NCI-H446 (cell line): ENCODE measurements at regions not wholly inside any gene's neighbourhood (a gene's known extent, or its start where the extent isn't known, plus 50 kb on each side); places are given as distances from the start of the nearest gene placed in this dataset.

Experiments used
- DNase-seq, 2 experiments: peaks; one replicate each; lab custom pipeline; 2025; lab: John Stamatoyannopoulos, UW

DNA sequence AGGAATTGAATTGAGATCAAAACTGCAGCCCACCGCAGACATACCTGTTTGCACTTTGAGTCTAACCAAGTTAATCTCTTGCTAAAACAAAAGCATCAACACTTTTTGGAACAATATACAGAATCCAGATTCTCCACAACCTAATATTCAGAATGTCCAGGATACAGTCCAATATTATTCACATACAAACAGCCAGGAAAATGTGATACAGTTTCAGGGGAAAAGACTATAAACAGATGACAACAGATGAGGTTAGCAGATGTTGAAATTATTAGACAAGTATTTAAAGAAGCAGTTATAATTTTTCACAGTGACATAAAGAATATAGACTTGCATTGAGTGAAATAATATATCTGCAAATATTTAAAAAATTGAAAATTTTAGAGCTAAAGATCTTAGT, 678.1 kb upstream of the CXADR start:
- no peak for DNase-seq

- no peak for DNase-seq
Measured at GRCh38 chr21:16837321-16837720, 675.5 kb upstream of the CXADR start.

GRCh38 chr21:16837721-16838120, 675.1 kb upstream of the CXADR start:
- no peak for DNase-seq

DNA sequence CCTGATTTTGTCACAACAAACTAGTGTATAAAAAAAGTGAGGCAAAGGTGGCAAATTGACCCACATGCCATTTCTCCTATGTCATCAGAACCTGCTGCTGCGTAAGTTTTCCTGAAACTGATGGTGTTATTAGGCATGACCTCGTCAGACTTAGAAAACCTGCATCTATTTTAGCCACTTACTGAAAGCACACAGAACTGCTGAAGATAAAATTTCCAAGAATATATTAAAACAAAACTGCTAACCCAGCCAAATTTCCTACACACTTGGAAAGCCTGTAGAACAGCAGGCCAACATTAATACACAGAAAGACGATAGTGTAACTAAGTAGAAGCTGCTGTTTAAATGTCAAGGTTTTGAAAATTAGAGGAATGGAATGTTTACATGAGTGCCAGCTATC, 674.5 kb upstream of the CXADR start:
- peak in 1 of 2 experiments; percentile 23 for DNase-seq

- DNase-seq = no peak
Measured at GRCh38 chr21:16840538-16840937, 672.3 kb upstream of the CXADR start.

DNA sequence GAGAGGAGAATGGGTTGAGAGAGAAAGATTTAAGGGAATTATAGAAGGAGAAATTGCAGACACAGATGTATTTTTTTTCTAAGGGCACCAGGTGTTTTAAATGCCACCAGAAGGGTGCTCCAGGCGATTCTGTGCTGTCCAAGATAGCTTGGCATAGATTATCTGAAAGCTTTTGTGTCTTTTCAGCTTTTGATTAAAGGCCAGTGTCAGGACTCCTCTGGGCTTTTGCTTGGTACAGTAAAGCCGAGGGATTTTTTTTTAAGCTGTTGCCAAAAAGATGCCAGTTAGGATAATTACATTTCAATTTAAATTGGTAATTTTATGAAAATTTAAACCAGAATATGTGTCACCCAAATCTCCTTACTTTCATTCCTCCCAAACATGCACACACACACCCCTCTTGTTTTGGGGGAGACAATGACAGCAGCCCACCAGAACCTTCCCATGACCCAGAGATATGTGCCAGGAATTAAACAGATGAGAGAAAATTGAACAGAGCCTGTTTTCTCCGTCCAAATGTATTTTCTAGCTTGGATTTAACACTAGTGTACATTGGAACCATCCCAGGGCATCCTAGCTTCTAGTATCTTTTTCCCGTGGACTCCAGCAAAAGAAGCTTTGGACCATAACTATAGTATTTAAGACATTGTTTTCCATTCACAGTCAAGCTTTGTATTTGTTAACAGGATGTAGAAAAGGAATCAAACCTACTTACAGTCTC, 670.7 kb upstream of the CXADR start:
- peak; percentile 32 to 64 for DNase-seq

DNA sequence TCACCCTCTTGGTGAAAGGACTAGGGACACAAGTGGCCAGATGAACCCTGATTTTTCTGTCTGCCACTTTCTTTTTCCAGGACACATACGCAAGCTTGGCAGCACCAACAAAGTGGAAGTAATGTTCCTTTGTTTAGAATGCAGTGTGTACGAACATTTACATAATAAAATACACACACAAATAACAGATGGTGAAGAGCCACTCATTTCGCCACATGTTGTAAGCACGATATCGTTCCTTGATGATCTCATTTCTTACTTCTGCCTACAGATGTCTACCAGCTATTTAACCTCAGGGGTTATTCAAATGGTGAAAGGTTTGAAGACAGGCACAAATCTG, 670.2 kb upstream of the CXADR start:
- peak in 1 of 2 experiments; percentile 59 for DNase-seq

DNA sequence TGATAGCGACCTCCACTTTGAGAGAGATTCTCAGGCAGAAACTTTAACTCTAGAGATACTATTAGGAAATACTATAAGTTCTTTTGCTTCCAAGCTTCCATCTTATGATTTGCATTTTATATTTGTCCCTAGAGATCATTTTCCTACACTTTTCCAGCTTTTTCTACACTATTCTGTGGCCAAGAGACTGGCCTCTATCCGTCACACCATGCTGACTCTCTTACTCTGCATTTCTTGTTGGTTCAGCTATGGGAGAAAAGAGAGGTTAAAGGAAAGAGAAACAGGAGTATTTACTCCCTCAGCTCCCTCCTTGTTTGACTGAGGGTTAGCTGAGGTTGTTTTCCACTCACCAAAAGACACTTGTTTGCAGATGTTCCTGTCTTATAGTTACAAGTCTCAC, 665.6 kb upstream of the CXADR start:
- DNase-seq = no peak

DNA sequence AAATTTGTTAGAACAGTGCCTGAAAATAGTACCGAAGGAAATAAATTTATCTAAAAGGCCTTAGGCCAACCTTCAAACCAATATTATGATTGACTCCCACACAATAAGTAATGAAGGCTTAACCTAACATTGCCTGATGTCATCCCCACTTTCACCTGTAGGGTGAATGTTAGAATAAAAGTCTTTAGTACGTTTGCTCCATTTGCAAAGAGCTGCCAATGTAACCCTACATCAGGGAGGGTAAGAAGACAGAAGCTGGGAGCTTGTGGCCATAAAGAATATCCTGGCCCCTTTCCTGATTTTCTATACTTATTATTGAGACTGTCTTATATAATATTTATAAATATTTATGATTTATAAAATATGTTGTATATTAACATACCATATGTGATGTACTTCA, 661.8 kb upstream of the CXADR start:
- DNase-seq = peak in 1 of 2 experiments; percentile 2

GRCh38 chr21:16855164-16855667, 657.6 kb upstream of the CXADR start:
- no peak for DNase-seq

DNA sequence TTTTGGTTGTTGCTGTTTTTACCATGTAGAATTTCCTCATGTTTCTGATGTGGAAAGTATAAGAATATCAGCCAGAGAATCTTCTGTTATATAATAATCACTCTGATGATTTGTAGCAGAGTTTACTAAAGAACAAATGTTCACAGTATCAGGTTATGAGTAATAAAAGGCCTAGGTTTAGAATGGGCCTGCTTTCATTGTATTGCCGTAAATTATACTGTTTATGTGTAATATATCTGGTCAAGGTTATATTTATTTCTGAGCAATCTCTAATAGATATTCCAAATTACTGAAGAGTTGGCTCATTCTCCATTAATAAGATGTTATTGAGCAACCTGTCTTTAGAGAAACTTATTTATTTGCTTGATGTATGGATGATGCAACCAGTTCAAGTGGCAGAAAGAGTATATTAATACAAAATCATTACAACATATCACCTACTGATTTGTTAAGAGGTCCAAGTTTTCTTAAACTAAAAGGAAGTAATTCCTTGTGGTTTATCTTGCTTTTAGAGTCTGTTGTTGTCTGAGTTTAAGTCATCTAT, 649.4 kb upstream of the CXADR start:
- no peak for DNase-seq

- DNase-seq = no peak
Measured at GRCh38 chr21:16863908-16864307, 648.9 kb upstream of the CXADR start.

DNA sequence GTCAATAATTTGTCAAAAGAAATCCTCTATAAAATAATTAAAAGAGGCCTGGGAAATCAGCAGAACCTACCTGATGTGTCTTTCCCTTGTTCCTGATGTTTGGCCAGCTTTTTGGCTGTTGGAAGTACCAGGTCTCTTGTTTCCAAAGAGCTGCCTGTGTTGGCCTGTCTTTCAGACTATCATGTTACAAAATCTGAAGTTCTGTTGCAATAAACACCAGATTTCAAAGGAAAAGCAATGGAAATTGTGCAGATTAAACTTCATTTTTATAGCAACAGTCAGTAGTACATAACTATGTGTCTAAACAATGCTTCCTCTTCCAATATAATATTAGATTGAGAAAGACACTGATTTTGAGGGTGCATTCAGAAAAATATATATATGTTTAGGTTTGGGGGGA, 647.2 kb upstream of the CXADR start:
- no peak for DNase-seq

- DNase-seq = no peak
Measured at GRCh38 chr21:16866851-16867250, 646.0 kb upstream of the CXADR start.

GRCh38 chr21:16870103-16870502, 642.7 kb upstream of the CXADR start:
- no peak for DNase-seq

- peak; percentile 40 to 74 for DNase-seq
Measured at GRCh38 chr21:16872616-16873015, 640.2 kb upstream of the CXADR start.

DNA sequence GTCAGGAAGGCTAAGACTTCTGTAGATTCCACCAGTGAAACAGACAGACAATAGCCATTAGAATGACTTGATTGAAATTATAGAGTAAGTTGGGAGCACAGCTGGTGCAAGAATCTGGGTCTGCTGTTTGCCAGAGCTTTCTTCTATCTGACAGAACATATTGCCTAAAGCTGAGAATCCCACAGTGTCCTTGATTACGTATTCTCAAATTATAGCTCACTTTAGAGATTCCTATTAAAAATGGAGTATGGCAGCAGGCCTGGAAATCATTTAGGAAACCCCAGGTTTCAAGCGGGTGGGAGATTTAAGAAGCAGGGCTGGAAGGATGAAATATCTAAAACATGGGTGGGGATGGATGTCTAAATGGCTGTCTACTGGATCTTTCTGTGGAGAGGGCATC, 639.7 kb upstream of the CXADR start:
- peak; percentile 43 to 77 for DNase-seq

- no peak for DNase-seq
Measured at GRCh38 chr21:16873596-16873995, 639.2 kb upstream of the CXADR start.

GRCh38 chr21:16879479-16879878, 633.4 kb upstream of the CXADR start:
- DNase-seq = no peak

GRCh38 chr21:16891821-16892220, 621.0 kb upstream of the CXADR start:
- DNase-seq = peak; percentile 7 to 58

GRCh38 chr21:16900685-16901084, 612.2 kb upstream of the CXADR start:
- no peak for DNase-seq

- peak in 1 of 2 experiments; percentile 63 for DNase-seq
Measured at GRCh38 chr21:16908077-16908476, 604.8 kb upstream of the CXADR start.

- no peak for DNase-seq
Measured at GRCh38 chr21:16910435-16911165, 602.2 kb upstream of the CXADR start.
